SK-N-MC (cell line): ENCODE measurements at regions not wholly inside any gene's neighbourhood (a gene's known extent, or its start where the extent isn't known, plus 50 kb on each side); places are given as distances from the start of the nearest gene placed in this dataset.

Experiments
- DNase-seq: peaks from one replicate; pipeline ENCODE4 v3.0.0-alpha.2; 2011; ENCODE audit warnings: low read depth, low spot score
- H3K27ac ChIP-seq: fragments of 200-600 bp; sonication (generic); 2 replicates; pipeline ENCODE4 v1.5.1; 2016; ENCODE audit warnings: mixed run types
- H3K36me3 ChIP-seq: fragments of 200-600 bp; sonication (generic); 2 replicates; pipeline ENCODE4 v1.6.1; 2017; ENCODE audit warnings: antibody characterized with exemption, low read length, mixed read lengths; ENCODE audit not compliant: insufficient read depth
- H3K4me3 ChIP-seq: fragments of 200-600 bp; sonication (generic); 2 replicates; pipeline ENCODE4 v1.5.1; 2016
- H3K9ac ChIP-seq: fragments of 200-600 bp; sonication (generic); 2 replicates; pipeline ENCODE4 v1.8.0; 2017; ENCODE audit warnings: mixed run types, mixed read lengths; ENCODE audit not compliant: insufficient read length
- H3K9me3 ChIP-seq: fragments of 200-600 bp; sonication (generic); 2 replicates; pipeline ENCODE4 v1.6.1; 2017; ENCODE audit warnings: low read depth, mild to moderate bottlenecking, antibody characterized with exemption, low read length, moderate library complexity, mixed read lengths
- EZH2 ChIP-seq: fragments of 200-600 bp; sonication (generic); IDR thresholded peaks from one replicate; pipeline ENCODE4 v1.6.1; 2017; ENCODE audit warnings: antibody characterized with exemption
- FOXP2 ChIP-seq: optimal IDR thresholded peaks from 2 replicates; pipeline ENCODE3; 2011; ENCODE audit warnings: mild to moderate bottlenecking, moderate library complexity; ENCODE audit not compliant: insufficient read depth; ENCODE audit errors: extremely low read length, control extremely low read depth
- POLR2AphosphoS5 ChIP-seq: IDR thresholded peaks from 2 replicates; pipeline ENCODE4 v1.6.1; 2012; ENCODE audit warnings: mild to moderate bottlenecking, low read depth, low read length, borderline replicate concordance

GRCh38 chr10:31697271-31698180 lies 231.1 kb downstream of the ARHGAP12 start:
- H3K9me3 ChIP-seq: no peaks in the 10 kb centered on the region
- H3K9ac ChIP-seq: no peak overlapping the region
- DNase-seq: no peak
- no peak overlapping the region for H3K27ac ChIP-seq
- H3K4me3 ChIP-seq: no peak overlapping the region
- TF ChIP-seq EZH2: no peak
- TF ChIP-seq FOXP2: no peak
- TF ChIP-seq POLR2AphosphoS5: no peak
- H3K36me3 ChIP-seq: no peaks in the 10 kb centered on the region

GRCh38 chr10:31694929-31695837 lies 233.4 kb downstream of the ARHGAP12 start:
- no peak for DNase-seq
- no peak overlapping the region for H3K27ac ChIP-seq
- TF ChIP-seq FOXP2: no peak
- TF ChIP-seq POLR2AphosphoS5: no peak
- TF ChIP-seq EZH2: no peak
- no peak overlapping the region for H3K4me3 ChIP-seq
- no peaks in the 10 kb centered on the region for H3K9me3 ChIP-seq
- H3K9ac ChIP-seq: no peak overlapping the region
- H3K36me3 ChIP-seq: no peaks in the 10 kb centered on the region

- DNase-seq: no peak
- Histone ChIP-seq H3K9me3 (no peaks in the 10 kb centered on the region), H3K27ac (no peak overlapping the region)
These were observed 234.4 kb downstream of the ARHGAP12 start for GRCh38 chr10:31694126-31694685.

GRCh38 chr10:31693491-31693890 lies 235.1 kb downstream of the ARHGAP12 start:
- DNase-seq: no peak
- H3K9ac ChIP-seq: no peak overlapping the region
- H3K9me3 ChIP-seq: no peaks in the 10 kb centered on the region
- no peak overlapping the region for H3K27ac ChIP-seq
- no peaks in the 10 kb centered on the region for H3K36me3 ChIP-seq
- TF ChIP-seq FOXP2: no peak
- TF ChIP-seq POLR2AphosphoS5: no peak
- no peak for TF ChIP-seq EZH2
- H3K4me3 ChIP-seq: no peak overlapping the region

More at GRCh38 chr10:31694126-31694685, 234.4 kb downstream of the ARHGAP12 start:
- no peak overlapping the region for H3K9ac ChIP-seq
- TF ChIP-seq POLR2AphosphoS5 (no peak), EZH2 (no peak), FOXP2 (no peak)
- no peaks in the 10 kb centered on the region for H3K36me3 ChIP-seq
- H3K4me3 ChIP-seq: no peak overlapping the region

- H3K36me3 ChIP-seq: no peaks in the 10 kb centered on the region
- H3K4me3 ChIP-seq: no peak overlapping the region
- H3K9ac ChIP-seq: no peak overlapping the region
- H3K9me3 ChIP-seq: no peaks in the 10 kb centered on the region
- no peak for DNase-seq
- no peak for TF ChIP-seq FOXP2
- H3K27ac ChIP-seq: no peak overlapping the region
These were observed 239.4 kb downstream of the ARHGAP12 start for GRCh38 chr10:31689233-31689632.

GRCh38 chr10:31687663-31688482 lies 240.8 kb downstream of the ARHGAP12 start:
- H3K36me3 ChIP-seq: no peaks in the 10 kb centered on the region
- no peak overlapping the region for H3K27ac ChIP-seq
- no peak overlapping the region for H3K4me3 ChIP-seq
- H3K9ac ChIP-seq: no peak overlapping the region
- DNase-seq: no peak
- H3K9me3 ChIP-seq: no peaks in the 10 kb centered on the region
- no peak for TF ChIP-seq POLR2AphosphoS5
- no peak for TF ChIP-seq EZH2
- no peak for TF ChIP-seq FOXP2

GRCh38 chr10:31686599-31686998 lies 242.0 kb downstream of the ARHGAP12 start:
- TF ChIP-seq POLR2AphosphoS5 (no peak), FOXP2 (no peak), EZH2 (no peak)

More at GRCh38 chr10:31686599-31686998, 242.0 kb downstream of the ARHGAP12 start:
- DNase-seq: no peak
- no peaks in the 10 kb centered on the region for H3K9me3 ChIP-seq
- no peak overlapping the region for H3K4me3 ChIP-seq
- no peak overlapping the region for H3K27ac ChIP-seq
- H3K9ac ChIP-seq: no peak overlapping the region
- no peaks in the 10 kb centered on the region for H3K36me3 ChIP-seq
